Fibroblast of lung (primary cell): ENCODE measurements at regions not wholly inside any gene's neighbourhood (a gene's known extent, or its start where the extent isn't known, plus 50 kb on each side); places are given as distances from the start of the nearest gene placed in this dataset.

ENCODE experiments used
- CTCF ChIP-seq, 2 donors: IDR thresholded peaks in 1 of 2; conservative IDR thresholded peaks in 1 of 2; 1 replicate in 1 of 2; 2 replicates in 1 of 2; pipeline ENCODE4 v1.5.1; 2011 to 2012; ENCODE audit warnings: low read length in 2 of 2, control low read depth in 1 of 2, inconsistent platforms in 1 of 2, low read depth in 1 of 2, mild to moderate bottlenecking in 1 of 2
- EZH2 ChIP-seq: IDR thresholded peaks from 2 replicates; pipeline ENCODE4 v1.5.1; 2012; ENCODE audit warnings: low read length, control low read depth, mild to moderate bottlenecking; ENCODE audit errors: missing control alignments

DNA sequence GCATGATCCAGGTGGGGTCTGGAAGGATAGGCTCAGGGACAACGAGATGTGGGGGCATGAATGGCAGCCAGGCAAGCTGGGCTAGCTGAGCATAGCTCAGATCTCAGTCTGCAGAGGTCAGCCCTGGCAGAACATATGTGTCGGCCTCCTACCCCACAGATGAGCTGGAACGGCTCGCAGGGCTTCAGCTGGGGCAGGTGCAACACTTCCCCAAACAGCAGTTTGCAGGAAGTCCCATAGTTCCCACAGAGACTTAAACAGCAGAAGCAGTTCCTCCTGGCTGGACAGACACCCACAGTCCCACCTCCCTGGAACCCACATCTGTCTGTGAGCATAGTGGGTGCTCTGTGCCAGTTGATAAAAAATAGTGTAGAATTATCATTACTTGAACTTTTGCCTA lies 404.6 kb downstream of the GADD45G start:
- no peak for TF ChIP-seq CTCF (conservative IDR thresholded peaks at IDR 0.05 in 1 of 2, IDR thresholded peaks at IDR 0.05 in 1 of 2; ENCODE audit: low read depth in 1 of 2, low read length in 2 of 2)
- no peak for TF ChIP-seq EZH2
